ENCODE measurements at regions not wholly inside any gene's neighbourhood (a gene's known extent, or its start where the extent isn't known, plus 50 kb on each side); places are given as distances from the start of the nearest gene placed in this dataset.

DNA sequence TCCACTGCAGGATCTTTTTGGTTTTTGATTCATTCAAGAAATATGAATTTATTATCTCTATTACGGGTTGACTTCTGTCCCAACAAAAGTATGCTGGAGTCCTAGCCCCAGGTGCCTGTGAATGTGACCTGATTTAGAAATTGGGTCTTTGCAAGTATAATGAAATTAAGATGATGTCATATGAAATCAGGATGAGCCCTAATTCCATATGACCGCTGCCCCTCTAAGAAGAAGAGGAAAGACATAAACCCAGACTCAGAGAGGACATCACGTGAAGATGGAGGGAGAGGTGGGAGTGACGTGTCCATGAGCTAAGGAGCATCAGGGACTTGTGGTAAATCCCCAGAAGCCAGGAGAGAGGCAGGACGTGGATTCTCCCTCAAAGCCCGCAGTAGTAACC, 287.1 kb downstream of the LPIN1 start:
- no peak for DNase-seq

DNA sequence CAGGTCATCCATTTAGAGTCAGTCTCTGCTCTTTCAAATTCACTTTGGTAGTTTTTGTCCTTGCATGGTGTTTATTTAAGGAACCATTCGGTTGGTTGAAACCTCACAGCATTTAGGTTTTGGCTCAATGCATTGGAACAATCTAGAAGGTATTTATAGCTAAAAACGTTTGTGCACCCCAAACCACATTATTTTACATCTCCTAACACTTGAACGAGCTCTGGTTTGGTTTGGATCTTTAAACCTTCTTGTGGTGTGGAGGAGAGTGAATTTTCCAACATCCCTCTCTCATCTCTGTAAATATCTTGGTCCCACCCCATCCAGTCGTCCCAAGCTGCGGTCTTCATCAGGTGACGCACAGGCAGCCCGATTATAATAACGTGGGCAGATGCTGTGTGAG, 287.9 kb downstream of the LPIN1 start:
- no peak for DNase-seq

DNA sequence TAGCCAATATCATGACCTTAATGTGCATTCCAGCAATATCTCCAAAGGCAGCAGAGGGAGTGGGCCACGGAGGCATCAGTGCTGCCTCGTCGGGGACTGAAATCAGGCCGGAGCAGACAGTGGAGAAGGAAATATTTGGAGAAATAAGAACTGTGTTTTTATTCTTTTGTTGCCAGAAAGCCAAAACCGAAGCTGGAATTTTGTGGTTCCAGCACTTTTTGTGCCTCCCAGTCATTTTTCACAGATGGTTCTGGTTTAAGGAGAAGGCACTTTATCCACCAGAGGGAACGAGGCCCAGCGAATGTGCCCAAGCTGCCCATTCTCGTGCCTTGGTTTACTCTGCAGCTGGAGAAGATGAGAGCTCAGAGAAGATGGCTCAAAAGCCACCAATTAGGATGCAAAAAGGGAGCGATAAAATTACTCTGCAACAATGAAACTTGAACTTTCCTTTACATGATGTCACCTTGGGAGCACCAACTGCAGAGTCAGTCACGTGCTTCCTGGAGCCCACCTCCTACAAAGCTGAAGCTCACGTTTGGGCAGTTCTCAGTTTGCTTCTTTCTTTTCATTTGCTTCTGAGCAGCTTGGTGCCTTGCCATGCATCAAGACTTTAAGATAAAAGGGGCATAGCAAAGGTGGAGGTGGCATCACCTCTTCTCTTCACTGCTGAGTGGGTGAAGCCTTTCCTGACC, 288.7 kb downstream of the LPIN1 start:
- no peak for DNase-seq

DNA sequence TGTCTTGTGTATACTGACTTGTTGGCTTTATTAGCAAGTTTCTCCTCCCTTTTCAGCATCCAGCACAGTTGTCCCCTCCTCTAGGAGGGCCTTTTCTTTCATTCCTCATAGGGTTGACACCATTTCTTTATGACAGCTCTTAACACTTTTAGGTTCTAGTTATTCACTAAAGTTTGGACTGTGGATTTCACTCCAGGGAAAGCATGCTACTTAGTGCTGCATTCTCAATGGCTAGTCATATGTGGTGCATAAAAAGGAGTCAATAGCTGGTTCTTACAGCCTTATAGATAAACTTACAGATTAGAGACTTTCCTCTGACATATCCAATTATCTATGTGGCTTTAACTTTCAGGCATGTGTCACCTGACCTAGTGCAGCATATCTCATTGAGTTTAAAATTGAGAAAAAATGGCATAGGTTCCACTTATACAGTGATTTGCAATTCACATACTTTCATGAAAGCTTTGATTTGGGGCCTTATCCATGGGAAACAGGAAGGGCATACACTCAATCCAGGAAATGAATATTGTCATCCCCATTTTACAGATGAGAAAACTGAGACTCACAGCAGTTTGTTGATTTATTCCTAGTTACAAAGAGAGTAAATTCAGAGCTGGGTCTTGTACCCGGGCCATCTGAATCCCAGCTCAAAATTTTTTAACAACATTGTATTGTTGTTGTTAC, 289.7 kb downstream of the LPIN1 start:
- no peak for DNase-seq

DNA sequence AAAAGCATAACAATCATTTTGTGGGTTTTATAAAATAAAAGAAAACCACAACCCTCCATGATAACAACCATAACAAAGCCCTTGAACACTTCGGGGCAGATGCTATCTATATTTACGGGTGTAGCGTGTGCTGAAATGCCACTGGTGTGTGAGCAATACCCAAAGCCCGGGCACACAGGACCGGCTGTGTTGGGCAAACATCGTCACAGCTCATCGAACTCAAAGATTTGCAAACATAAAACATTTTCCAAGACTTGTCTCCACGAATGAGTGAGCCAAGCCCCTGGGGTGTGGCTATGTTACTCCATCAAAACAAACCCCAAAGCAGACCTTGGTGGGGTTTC, 290.2 kb downstream of the LPIN1 start:
- DNase-seq = no peak

DNA sequence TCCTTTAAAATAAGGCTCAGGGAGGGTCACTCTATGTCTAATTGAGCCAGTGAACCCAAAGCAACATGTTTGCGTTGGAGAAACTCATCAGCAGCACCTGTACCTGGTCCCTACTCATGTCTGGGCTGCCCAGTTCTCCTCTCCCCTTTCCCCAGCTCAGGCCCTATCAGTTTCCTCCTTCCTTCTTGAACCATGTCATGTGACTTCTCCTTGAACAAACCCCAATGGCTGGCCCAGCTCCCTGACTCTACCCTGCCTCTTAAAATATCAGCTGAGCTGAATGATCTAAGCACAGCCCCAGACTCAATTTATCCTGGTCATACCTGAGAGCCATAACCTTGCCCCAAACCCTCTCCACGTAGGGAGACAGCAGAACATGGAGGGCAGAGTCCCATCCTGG, 290.9 kb downstream of the LPIN1 start:
- no peak for DNase-seq

DNA sequence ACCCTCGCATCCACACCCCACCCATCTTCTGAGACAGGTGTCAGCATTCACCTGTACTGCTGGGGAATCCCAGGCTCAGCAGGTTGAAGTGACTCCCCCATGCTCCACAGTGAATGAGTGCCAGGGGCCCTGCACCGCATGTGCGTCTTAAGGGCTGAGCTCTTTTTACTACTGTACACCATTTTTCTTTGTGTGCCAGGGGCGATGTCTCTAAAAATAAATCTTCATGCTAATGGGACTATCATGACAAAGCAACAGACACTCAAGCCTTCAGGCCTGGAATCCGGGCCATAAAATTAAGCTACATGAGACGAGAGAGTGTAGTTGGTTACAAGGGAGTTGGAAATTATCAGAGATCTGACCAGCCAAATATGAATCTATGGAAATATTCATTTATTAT, 294.8 kb downstream of the LPIN1 start:
- DNase-seq = no peak

DNA sequence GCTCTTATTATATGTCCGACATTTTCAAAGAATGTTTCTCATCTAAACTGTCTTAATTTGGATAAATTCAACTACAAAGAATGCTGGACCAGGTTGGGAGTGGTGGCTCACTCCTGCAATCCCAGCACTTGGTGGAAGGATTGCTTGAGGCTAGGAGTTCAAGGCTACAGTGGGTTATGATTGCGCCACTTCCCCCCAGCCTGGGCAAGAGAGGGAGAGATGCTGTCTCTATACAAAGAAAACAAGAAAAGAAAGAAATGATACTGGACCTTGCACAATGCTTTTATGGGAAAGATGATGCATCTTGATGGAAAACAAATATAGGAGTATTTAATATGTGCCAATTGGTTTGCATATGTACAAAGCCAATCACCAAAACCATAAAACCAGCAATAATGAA, 296.7 kb downstream of the LPIN1 start:
- no peak for DNase-seq

DNA sequence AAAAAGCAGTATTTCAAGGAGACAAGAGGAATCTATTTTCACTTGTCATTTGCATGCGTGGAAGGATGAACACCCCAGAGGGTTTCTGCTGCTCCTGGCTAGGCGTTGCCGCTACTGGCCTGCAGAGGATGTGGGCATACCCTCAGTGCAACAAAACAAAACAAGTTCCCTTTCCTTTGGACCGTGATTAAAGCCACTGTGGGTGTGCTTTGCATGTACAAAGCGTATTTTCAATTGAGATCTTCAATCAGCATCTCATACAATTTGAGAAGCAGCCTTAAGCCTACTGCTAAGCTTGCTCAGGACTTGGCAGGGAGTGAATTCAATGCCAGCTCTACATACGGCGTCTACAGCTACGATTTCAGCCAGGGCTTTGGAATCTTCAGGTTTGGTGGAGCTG, 298.4 kb downstream of the LPIN1 start:
- DNase-seq = no peak

DNA sequence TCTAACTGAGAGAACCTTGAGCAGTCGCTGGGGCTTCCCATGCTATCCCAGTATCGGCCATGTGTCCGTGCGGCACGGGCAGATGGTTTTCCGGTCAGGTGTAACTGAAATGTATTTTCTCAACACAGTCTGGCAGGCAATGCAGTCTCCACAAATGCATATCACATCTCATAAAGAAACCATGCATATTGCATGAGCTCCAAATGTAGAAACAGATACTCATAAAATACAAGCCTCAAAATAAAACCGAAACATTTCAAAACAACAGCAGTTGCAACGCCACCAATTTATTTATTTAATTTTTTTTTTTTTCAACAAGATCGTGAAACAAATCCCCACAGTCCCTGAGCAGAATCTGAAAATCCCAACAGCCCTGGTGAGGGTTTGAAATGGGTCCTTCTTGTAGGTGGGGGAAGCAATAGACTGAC, 299.4 kb downstream of the LPIN1 start:
- no peak for DNase-seq

DNA sequence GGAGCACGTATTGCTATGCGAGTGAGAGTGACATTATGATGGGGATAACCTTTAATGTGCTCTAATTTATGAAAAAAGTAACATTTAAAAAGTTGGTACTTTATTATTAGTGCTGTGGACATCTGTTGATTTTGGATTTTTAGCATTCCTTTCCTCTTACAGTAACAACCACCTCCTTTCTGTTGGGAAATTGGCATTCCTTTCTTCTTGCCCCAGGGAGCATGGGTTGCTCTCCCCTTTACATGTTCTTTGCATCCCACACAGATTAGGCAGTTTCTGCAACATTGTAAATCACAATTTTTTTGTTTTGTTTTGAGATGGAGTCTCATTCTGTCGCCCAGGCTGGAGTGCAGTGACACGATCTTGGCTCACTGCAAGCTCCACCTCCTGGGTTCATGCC, 300.2 kb downstream of the LPIN1 start:
- DNase-seq = peak in 1 of 2 experiments; percentile 32

DNA sequence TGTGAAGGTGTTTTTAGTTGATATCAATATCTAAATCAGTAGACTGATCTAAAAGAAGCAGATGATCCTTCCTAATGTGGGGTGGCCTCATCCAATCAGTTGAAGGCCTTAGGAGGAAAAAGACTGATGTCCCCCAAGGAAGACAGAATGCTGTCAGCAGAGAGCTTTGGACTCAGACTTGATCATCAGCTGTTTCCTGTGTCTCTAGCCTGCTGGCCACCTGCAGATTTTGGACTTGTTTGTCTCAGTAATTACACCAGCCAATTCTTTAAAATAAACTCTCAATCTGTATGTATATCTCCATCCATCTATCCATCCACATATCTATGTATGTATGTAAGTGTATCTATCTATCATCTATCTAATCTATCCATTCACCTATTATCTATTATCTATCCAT, 301.3 kb downstream of the LPIN1 start:
- no peak for DNase-seq

DNA sequence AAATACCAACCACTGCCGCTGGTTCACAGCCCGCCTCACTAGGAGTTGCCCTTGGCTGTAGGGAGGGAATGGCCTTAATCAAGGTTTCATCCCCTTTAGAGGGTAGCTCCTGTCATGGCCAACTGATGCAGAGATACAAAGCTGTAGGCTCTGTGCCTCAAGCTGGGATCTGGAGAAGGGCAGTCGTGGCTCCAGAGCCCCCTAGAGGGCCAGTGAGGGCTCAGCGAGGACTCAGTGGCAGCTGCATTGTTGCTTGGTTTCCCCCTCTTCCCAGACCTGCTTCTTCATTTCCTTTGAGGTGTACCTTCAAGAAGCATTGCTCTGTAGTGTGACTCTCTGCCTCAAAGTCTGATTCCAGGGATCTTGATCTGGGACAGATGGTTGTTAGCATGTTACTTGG, 302.1 kb downstream of the LPIN1 start:
- DNase-seq = peak in 1 of 2 experiments; percentile 2

DNA sequence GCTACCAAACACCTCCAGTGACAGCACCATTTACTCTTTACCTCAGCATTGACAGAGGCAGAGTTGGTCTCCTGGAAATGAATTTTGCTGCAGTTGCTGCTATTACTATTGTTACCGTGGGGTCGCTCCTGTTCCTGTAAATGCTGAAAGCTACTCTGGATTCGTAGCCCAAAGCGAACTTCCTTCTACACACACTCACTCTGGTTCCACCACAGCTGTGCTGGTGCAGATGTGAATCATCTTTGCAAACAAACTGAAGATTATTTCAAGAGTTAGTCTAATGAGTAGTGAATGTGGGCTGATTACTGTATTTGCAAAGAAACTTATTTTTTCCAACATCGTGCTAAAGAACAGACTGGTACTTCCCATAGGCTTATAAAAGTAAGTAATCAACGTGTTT, 304.0 kb downstream of the LPIN1 start:
- no peak for DNase-seq

DNA sequence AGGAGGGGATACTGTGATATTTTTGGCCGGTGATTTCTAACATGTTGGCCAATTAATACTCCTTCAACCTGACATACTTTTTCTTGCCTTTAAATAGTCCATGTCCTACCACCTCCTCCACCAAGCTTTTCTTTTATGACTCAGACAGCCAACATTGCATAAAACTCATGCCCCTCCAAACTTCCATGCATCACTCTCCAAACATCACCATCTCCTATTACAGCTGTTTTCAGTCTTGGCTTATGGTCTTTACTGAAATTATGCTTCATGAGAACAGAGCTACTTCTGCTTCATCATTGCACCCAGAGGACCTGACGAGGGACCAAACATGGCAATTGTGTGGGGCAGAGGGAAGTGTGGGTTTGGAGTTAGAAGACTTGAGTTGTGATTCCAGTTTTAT, 305.4 kb downstream of the LPIN1 start:
- DNase-seq = no peak

DNA sequence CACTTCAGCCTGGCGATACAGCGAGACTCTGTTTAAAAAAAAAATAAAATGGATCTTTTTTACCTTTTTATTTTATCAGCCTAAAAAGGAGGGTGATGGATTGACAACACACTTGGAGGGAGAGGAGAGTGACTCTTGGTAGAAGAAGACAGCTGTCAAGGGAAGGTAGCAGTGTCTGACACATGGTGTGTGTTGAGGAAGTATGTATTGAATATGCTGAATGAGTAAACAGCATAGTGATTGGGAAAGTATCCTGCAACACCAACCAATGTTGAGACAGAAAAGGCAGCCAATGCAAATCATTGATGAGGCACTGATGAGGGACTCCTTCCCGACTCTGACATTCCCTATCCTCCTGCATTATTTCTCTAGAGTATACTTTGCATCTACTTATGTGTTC, 306.4 kb downstream of the LPIN1 start:
- DNase-seq = no peak

DNA sequence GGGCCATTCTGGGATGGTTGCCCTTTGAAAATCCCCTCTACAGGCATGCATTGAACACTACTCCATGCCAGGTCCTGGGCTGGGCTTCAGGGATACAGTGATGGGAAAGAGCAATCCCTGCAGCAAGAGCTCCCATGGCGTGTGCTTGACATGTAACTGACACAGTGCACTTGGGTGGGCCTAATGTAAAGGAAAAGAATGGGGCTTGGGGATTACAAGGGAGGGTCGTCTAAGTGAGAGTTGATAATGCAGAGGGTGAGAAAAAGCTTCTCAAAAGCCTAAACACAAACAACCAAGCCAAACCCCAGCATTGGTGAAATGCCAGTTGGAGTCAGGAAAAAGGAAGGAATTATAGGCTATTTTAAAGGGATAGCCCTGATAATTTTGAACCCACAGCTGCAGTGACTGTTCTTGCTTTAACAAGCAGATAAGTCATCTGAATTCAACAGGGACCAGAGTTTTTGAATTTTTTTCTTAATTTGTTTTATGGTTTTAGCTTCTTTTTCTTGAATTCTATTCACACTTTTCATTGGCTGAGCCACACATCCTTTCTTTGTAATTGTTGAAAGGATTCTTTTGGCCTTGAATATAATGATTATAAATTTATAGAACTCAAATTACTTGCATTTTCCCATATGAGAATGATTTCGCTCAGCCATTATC, 308.7 kb downstream of the LPIN1 start:
- DNase-seq = no peak

DNA sequence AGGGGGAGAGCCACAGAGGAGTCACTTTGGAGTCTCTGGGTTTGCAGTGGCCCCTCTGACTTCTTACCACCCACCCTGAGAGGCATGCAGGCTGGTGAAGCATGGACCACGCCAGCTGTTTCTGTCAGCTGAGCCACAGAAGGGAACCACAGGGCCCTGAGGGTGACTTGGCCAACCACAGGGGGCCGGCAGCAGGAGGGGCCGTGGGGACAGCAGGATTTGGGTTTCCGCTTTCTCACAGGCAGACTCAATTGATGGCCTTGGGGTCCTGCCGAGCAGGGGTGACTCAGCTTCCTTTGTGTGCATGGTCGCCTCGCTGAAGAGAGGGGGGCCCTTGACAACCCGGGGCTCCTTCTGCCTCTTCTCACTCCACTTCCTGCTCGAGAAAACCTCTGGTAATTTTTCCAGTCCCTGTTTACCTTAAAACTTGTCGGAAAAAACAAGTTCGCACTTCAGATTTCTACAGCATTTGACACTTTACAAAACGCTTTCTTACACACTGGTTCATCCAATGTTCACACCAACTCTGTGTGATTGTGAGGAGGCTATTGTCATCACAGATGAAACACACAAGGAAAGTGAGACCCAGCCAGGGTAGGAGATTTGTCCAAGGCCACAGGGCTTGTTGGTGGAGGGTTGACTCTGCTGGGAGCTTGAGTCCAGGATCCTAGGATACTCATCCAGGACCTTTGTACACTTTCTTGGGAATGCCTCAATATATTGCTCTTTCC, 311.2 kb downstream of the LPIN1 start:
- no peak for DNase-seq

DNA sequence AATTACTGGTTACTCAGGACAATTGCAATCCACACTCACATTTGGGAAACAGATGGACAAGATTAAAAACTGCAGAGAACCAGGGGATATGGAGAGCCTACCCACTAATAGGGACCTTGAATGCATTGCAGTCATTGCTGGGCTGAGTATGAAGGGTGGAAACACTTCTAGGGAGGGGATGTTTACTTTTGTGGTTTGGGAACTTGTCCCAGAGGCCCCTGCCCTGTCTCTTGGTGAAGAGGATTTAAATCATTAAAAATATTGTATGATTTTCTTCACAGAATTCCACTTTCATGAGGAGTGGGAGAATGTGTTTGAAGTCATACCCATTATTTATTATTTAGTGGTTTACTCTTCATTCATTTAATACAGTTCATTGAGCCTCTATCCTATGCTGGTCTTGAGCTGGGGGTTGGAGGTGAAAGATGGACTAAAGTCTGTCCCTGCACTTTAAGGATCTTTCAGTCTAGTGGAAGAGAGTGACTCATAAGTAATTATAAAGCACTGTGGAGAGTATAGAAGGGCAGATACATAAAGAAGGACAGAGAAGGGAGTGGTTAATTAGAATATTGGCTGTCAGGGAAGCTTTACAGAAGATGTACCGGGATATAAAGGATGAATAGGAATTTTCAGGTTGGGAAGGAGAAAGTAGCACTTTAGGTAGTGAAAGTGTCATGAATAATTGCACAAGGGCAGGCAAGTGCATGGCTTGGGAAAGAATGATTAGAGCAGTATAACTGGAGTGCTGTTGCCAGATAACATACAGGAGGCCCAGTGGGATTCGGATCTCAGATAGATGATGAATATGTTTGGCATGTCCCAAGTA, 313.4 kb downstream of the LPIN1 start:
- no peak for DNase-seq

DNA sequence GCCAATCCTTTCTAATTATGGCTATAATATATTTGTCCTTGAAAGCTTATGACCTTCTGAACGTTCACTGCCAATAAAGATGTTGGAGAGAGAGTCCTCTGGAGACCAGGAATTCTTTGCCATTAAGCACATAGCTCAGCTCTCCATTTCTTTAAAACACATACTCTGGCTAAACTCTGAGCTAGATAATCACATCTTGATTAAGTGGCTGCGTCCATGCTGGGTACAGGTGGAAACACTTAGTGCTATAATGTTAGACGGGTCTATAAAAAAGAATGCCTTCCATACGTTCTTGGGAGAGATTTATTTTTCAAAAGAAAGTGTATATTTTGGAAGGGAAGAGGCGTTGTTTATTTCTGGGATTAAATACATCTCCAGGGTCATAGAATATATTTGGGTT, 314.5 kb downstream of the LPIN1 start:
- no peak for DNase-seq

DNA sequence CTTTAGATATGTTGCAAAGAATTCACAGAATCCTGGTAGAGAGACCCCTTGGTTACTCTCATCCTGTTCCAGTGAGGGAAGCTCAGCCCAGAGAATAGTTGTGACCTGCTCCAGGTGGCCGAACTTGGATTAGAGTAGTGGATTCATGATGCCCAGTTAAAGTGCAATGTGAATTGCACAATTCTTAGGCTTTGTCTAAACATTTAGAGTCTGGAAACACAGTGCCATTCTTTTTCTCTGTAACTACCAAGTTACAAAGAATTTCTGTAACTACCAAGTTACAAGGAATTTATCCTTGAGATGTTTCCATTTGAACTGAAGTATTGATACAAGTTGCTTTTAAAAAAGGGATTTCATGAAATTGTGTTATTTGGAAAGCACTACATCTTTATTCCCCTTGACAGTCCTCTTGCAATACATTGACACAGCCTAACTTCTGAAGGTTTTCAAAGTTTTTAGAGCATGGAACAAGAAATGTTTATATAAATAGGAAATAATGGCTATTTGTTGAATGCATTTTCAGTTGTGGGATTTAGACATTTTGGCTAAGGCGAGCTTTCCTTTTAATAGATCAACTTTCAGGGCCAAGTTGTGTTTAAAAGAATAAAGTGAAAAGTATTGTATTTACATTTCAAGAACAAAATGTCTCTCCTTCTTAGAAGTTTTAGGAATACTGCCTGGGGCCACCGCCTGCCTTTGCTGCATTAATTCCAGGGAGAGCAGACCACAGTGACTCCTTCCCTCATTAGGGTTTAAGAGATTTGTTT, 315.0 kb downstream of the LPIN1 start:
- DNase-seq = no peak

DNA sequence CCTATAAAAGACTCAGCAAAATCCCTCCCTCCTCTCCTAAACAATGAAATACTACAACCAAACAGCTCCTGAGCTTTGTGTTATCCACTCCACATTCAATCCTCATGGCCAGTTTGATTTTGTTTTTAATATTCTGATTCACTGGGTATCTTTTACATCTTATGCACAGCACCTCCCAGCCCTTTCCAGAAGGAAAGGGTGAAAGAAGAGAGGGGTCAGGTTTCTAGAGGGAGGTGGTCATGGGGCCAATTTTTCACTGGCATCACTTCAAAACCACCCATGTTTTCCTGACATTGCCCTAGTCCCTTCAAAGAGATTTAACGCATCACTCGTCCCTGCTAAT, 315.6 kb downstream of the LPIN1 start:
- no peak for DNase-seq
